ENCODE measurements at regions not wholly inside any gene's neighbourhood (a gene's known extent, or its start where the extent isn't known, plus 50 kb on each side); places are given as distances from the start of the nearest gene placed in this dataset.
A peak's percentile ranks its signal among the peaks of the same experiment; 100 is the strongest.
"Not testable (repeated sequence)": the region's sequence is repeated elsewhere in the genome, so short reads cannot be mapped to it uniquely, and the experiment has no call there.

GRCh38 chr6:6923605-6924004, 184.2 kb upstream of the RREB1 start:
- DNase-seq, result no peak

DNA sequence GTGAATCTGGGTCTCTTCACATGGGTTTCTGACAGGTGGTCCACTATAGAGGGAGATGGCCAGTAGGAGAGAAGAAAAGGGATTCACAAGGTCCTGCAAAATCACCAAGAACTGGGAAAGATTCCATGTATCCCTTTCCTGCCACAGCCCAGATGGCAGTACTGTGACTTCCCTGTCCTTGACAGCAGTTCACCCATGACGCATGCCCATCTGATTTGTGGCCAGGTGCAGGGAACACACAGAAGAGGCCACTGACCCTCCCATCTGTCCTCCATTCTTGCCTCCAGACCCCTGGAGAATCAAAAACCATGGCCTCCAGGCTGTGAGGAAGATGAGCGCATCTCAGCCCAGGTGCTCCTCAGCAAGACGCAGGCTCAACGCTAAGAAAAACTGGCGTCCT, 183.1 kb upstream of the RREB1 start:
- no peak for DNase-seq

DNA sequence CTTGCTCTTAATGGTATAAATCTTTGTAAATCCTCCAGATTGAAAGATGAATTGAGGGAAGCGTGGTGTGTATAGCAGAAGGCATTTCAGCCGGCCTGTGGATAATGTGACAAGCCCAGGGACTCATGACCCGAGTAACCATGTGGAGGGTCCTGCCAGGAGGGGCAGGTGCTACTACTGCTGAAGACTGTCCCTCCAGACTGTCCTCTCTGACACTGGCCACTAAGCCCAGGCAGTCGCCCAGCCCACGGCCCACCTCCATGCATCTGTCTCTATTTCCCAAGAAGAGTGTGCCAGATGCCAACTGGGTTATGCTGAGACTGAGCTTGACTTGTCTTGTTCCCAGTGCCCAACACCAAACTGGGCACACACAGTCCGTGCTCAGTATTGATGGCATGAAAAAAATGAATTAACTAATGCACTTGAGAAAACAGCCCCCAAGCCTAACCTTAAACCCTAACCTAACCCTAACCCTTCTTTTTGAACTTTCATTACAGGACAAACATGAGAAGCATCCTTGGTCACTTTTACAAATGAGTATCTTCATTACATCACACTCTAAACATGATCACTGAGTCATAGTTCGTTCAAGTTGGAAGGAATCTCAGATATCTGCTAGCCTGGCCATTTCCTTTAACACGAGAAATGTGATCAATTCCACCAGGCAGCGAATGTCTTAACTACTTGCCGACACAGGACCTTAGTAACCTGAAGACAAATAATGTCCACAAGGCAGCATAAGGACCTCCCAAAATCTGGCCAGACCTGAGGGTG, 182.2 kb upstream of the RREB1 start:
- no peak for DNase-seq

GRCh38 chr6:6926856-6927255, 180.9 kb upstream of the RREB1 start:
- no peak for DNase-seq

- no peak for DNase-seq
These were observed 180.0 kb upstream of the RREB1 start for GRCh38 chr6:6927521-6928361.

- no peak for DNase-seq
These were observed 177.4 kb upstream of the RREB1 start for GRCh38 chr6:6930223-6930880.

GRCh38 chr6:6931071-6932025, 176.4 kb upstream of the RREB1 start:
- peak; percentile 69 for DNase-seq

DNA sequence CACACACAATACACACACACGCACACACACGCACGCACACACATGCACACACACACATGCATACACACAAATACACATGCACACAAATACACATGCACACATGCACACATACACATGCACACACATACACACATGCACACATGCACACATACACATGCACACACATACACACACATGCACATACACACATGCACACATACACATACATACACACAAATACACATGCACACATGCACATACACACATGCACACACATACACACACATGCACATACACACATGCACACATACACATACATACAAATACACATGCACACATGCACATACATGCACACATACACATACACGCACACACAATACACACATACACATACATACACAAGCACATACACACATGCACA, 175.4 kb upstream of the RREB1 start:
- DNase-seq, result no peak

- DNase-seq, result no peak
These were observed 174.8 kb upstream of the RREB1 start for GRCh38 chr6:6932968-6933367.

DNA sequence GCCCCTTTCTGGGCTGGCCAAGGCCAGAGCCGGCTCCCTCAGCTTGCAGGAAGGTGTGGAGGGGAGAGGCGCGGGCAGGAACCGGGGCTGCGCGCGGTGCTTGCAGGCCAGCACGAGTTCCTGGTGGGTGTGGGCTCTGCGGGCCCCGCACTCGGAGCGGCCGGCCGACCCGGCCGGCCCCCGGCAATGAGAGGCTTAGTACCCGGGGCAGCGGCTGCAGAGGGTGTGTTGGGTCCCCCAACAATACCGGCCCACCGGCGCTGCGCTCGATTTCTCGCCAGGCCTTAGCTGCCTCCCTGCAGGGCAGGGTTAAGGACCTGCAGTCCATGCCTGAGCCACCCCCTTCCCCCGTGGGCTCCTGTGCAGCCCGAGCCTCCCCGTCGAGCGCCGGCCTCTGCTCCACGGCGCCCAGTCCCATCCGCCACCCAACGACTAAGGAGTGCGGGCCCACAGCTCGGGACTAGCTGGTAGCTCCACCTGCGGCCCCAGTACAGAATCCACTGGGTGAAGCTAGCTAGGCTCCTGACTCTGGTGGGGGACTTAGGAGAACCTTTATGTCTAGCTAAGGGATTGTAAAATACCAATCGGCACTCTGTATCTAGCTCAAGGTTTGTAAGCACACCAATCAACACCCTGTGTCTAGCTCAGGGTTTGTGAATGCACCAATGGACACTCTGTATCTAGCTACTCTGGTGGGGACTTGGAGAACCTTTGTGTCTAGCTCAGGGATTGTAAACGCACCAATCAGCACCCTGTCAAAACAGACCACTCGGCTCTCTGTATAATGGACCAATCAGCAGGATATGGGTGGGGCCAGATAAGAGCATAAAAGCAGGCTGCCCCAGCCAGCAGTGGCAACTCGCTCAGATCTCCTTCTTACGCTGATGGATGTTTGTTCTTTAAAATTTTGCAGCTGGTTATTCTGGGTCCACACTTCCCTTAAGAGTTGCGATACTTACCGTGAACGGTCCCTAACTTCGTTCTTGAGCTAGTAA, 167.4 kb upstream of the RREB1 start:
- no peak for DNase-seq

- no peak for DNase-seq
These were observed 166.6 kb upstream of the RREB1 start for GRCh38 chr6:6941201-6941600.

DNA sequence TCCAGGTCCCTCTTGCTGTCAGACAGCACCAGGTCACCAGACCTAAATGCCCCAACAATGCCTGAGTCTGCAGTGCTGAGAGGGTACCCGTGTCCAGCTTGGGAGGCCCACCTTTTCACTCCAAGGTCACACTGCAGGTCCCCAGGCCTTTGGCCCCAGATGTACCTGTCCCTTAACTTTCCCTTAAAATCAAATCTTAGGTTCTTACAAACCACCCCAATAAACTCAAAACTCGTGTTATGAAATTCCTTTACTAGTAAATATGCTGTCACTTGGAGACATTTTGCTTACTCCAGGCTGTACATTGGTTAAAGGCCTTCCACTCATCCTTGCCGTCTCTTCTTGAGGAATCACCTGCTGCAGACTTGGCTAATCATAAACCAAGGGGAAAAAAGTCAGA, 165.7 kb upstream of the RREB1 start:
- DNase-seq, result no peak

DNA sequence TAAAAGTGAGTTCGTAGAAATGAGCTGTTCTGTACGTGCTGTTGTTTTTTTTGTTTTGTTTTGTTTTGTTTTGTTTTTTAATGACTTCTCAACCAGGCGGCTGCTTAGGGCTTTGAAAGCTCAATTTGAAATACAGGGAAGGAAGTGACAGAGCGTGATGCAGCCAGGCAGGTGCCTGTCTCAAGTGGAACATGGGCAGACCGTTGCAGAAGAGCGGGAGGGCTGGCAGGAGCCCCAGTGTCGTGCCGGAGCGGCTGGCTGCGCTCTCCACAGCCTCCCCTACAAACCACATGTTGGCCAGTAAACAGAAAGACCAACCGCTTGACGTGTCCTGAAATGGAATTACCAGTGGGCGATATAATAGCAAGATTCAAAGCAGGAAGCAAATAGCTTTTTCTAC, 164.9 kb upstream of the RREB1 start:
- DNase-seq, result no peak

GRCh38 chr6:6943421-6943820, 164.3 kb upstream of the RREB1 start:
- DNase-seq, result no peak

- DNase-seq, result no peak
These were observed 161.3 kb upstream of the RREB1 start for GRCh38 chr6:6946206-6947155.

DNA sequence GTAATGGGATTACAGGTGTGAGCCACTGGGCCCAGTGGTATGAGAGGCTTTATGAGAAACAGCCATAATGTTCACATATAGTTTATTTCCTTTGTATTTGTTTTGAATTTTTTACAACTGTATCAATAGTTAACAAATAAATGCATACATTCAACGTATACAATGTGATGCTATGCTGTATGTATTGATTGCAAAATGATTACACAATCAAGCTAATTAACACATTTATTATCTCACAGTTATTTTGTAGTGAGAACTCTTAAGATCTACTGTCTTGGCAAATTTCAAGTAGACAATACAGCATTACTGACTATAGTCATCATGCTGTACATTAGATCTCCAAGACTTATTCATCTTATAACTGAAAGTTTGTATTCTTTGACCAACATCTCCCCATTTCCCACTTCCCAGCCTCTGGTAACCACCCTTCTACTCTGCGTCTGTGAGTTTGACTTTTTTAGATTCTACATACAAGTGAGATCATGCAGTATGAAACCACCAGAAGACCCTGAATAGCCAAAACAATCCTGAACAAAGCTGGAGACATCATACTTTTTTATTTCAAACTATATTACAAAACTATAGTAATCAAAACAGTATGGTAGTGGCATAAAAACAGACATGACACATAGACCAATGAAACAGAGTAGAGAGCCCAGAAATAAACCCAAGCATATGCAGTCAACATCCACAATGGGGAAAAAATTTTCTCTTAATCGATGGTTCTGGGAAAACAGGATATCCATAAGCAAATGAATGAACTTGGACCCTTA, 157.2 kb upstream of the RREB1 start:
- DNase-seq, result no peak

DNA sequence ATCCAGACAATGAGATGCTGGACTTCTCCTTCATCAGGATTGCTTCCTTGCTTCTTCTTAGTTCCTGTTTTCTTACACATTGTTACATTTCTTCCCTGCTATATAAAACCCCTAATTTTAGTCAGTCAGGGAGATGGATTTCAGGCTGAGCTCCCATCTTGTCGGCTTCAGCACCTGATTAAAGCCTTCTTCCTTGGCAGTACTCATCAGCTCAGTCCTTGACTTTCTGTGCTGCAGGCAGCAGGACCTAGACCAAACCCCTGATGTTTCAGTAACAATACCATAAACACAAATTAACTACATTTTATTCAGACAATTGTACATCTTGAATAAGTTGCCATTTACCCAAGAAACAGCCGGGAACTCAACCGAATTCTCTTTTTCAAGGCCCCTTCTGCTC, 156.4 kb upstream of the RREB1 start:
- no peak for DNase-seq

DNA sequence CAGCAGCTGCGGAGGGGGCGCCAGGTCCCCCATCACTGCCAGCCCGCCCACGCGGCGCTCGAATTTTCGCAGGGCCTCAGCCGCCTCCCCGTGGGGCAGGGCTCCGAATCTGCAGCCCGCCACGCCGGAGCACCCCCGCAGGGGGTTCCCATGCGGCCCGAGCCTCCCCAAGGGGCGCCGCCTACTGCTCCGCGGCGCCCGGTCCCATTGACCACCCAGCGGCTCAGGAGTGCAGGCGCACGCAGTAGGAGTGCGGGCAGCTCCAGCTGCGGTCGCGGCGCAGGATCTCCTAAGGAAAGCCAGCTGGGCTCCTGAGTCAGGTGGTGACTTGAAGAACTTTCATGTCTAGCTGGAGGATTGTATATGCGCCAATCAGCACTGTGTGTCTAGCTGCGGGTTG, 155.3 kb upstream of the RREB1 start:
- no peak for DNase-seq

DNA sequence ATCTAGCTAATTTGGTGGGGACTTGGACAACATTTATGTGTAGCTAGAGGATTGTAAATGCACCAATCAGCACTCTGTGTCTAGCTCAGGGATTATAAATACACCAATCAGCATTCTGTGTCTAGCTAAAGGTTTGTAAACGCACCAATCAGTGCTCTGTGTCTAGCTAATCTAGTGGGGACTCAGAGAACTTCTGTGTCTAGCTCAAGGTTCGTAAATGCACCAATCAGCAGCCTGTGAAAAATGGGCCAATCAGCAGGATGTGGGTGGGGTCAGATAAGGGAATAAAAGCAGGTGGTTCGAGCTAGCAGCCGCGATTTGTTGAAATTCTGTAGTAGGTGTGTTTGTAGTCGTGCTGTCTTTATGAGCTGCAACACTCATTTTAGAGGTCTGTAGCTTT, 154.8 kb upstream of the RREB1 start:
- DNase-seq, result not testable (repeated sequence)

Data from NCI-H146 (cell line).